SK-N-SH treated with all-trans-retinoic acid at 6 μM for 48 hours (cell line): ENCODE measurements at regions not wholly inside any gene's neighbourhood (a gene's known extent, or its start where the extent isn't known, plus 50 kb on each side); places are given as distances from the start of the nearest gene placed in this dataset.

Experiments used
- ATAC-seq: fragments of 200-7000 bp; cut with Tn5 transposase; 3 replicates; pipeline ENCODE4 v1.9.1; 2020; ENCODE audit warnings: mild to moderate bottlenecking, moderate library complexity
- ARNTL ChIP-seq: fragments of 450-650 bp; formaldehyde crosslinking; IDR thresholded peaks from 2 replicates; pipeline ENCODE4 v1.5.0; 2020; ENCODE audit warnings: low read depth, mild to moderate bottlenecking, moderate library complexity, borderline replicate concordance
- BACH2 ChIP-seq: fragments of 250-450 bp; sonication (Bioruptor Pico); IDR thresholded peaks from 2 replicates; pipeline ENCODE4 v1.9.0; 2021; ENCODE audit warnings: mild to moderate bottlenecking, borderline replicate concordance
- ESRRG ChIP-seq: fragments of 250-450 bp; sonication (Bioruptor Pico); IDR thresholded peaks from 2 replicates; pipeline ENCODE4 v1.6.1; 2021; ENCODE audit warnings: mild to moderate bottlenecking
- GLIS3 ChIP-seq: fragments of 250-450 bp; sonication (Bioruptor Pico); IDR thresholded peaks from 2 replicates; pipeline ENCODE4 v1.5.0; 2020; ENCODE audit warnings: mild to moderate bottlenecking, moderate library complexity
- ISL1 ChIP-seq: fragments of 250-450 bp; sonication (Bioruptor Pico); IDR thresholded peaks from 2 replicates; pipeline ENCODE4 v2.1.2; 2022; ENCODE audit warnings: mild to moderate bottlenecking, moderate library complexity
- OSR1 ChIP-seq: fragments of 250-450 bp; sonication (Bioruptor Pico); IDR thresholded peaks from 2 replicates; pipeline ENCODE4 v1.8.0; 2022; ENCODE audit warnings: moderate library complexity, mild to moderate bottlenecking, inconsistent platforms
- SNAI2 ChIP-seq: fragments of 250-450 bp; sonication (Bioruptor Pico); IDR thresholded peaks from 2 replicates; pipeline ENCODE4 v1.5.0; 2020; ENCODE audit warnings: mild to moderate bottlenecking, moderate library complexity
- TOX ChIP-seq: fragments of 250-450 bp; sonication (Bioruptor Pico); IDR thresholded peaks from 2 replicates; pipeline ENCODE4 v1.8.0; 2021; ENCODE audit warnings: mild to moderate bottlenecking, moderate library complexity, borderline replicate concordance
- ZC3H10 ChIP-seq: fragments of 250-450 bp; sonication (Bioruptor Pico); IDR thresholded peaks from 2 replicates; pipeline ENCODE4 v1.5.1; 2021; ENCODE audit warnings: mild to moderate bottlenecking, moderate library complexity
- ZFP3 ChIP-seq: fragments of 250-450 bp; sonication (Bioruptor Pico); IDR thresholded peaks from 2 replicates; pipeline ENCODE4 v1.5.0; 2020; ENCODE audit warnings: mild to moderate bottlenecking, moderate library complexity
- ZNF565 ChIP-seq: fragments of 450-650 bp; formaldehyde crosslinking; conservative IDR thresholded peaks from 2 replicates; pipeline ENCODE4 v1.5.0; 2020; ENCODE audit warnings: low read depth, mild to moderate bottlenecking, moderate library complexity
- ZNF70 ChIP-seq: fragments of 450-650 bp; formaldehyde crosslinking; IDR thresholded peaks from 2 replicates; pipeline ENCODE4 v1.5.0; 2020; ENCODE audit warnings: mild to moderate bottlenecking, moderate library complexity
- ZNF8 ChIP-seq: fragments of 450-650 bp; formaldehyde crosslinking; IDR thresholded peaks from 2 replicates; pipeline ENCODE4 v1.5.0; 2020; ENCODE audit warnings: mild to moderate bottlenecking, moderate library complexity
- TF ChIP-seq, protein P1 (sequence below): fragments of 250-450 bp; sonication (Bioruptor Pico); IDR thresholded peaks from 2 replicates; pipeline ENCODE4 v1.5.0; 2020; ENCODE audit warnings: mild to moderate bottlenecking, moderate library complexity
- TF ChIP-seq, protein P2 (sequence below): fragments of 250-450 bp; sonication (Bioruptor Pico); IDR thresholded peaks from 2 replicates; pipeline ENCODE4 v1.5.1; 2021; ENCODE audit warnings: mild to moderate bottlenecking, moderate library complexity
- TF ChIP-seq, protein P3 (sequence below): fragments of 250-450 bp; sonication (Bioruptor Pico); IDR thresholded peaks from 2 replicates; pipeline ENCODE4 v1.8.0; 2021; ENCODE audit warnings: low read depth, mild to moderate bottlenecking, moderate library complexity, borderline replicate concordance
- TF ChIP-seq, protein P4 (sequence below): fragments of 250-450 bp; sonication (Bioruptor Pico); IDR thresholded peaks from 2 replicates; pipeline ENCODE4 v1.8.0; 2020; ENCODE audit warnings: mild to moderate bottlenecking, moderate library complexity, borderline replicate concordance
- TF ChIP-seq, protein P5 (sequence below): fragments of 250-450 bp; sonication (Bioruptor Pico); IDR thresholded peaks from 2 replicates; pipeline ENCODE4 v1.5.1; 2020; ENCODE audit warnings: low read depth, mild to moderate bottlenecking, moderate library complexity

DNA sequence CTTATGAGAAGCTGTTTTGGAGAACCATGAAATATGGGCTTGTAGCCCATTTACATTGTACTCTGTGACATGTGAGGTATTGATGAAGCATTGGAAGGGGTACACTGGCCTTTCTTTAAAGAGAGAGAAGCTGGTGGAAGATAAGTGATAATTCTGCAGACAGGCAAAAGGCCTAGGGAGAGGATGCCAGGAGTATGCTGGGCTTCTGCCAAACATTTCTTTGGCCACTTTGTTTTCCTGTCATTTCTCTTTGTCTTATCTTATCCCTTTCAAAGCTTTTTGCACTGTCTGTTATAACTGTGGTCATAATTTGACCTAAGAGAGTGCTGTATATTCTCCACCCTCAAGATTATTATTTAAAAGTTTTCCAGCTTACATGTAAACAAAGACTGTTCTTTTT, 109.6 kb upstream of the SEMA6D start:
- TF ChIP-seq, protein P1, sequence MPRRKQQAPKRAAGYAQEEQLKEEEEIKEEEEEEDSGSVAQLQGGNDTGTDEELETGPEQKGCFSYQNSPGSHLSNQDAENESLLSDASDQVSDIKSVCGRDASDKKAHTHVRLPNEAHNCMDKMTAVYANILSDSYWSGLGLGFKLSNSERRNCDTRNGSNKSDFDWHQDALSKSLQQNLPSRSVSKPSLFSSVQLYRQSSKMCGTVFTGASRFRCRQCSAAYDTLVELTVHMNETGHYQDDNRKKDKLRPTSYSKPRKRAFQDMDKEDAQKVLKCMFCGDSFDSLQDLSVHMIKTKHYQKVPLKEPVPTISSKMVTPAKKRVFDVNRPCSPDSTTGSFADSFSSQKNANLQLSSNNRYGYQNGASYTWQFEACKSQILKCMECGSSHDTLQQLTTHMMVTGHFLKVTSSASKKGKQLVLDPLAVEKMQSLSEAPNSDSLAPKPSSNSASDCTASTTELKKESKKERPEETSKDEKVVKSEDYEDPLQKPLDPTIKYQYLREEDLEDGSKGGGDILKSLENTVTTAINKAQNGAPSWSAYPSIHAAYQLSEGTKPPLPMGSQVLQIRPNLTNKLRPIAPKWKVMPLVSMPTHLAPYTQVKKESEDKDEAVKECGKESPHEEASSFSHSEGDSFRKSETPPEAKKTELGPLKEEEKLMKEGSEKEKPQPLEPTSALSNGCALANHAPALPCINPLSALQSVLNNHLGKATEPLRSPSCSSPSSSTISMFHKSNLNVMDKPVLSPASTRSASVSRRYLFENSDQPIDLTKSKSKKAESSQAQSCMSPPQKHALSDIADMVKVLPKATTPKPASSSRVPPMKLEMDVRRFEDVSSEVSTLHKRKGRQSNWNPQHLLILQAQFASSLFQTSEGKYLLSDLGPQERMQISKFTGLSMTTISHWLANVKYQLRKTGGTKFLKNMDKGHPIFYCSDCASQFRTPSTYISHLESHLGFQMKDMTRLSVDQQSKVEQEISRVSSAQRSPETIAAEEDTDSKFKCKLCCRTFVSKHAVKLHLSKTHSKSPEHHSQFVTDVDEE (CRISPR knock-in tag) = peak; percentile 71; the same call in 1 of the 2 replicates
- TF ChIP-seq ISL1 (CRISPR knock-in tag) (peak; percentile 92), ZNF8 (CRISPR knock-in tag) (no peak), ESRRG (CRISPR knock-in tag) (no peak), GLIS3 (CRISPR knock-in tag) (peak; percentile 51; the same call in 1 of the 2 replicates), BACH2 (no peak), SNAI2 (no peak), ARNTL (CRISPR knock-in tag) (no peak), TOX (CRISPR knock-in tag) (no peak), ZNF70 (CRISPR knock-in tag) (no peak), ZNF565 (CRISPR knock-in tag) (no peak), OSR1 (CRISPR knock-in tag) (no peak), ZFP3 (CRISPR knock-in tag) (no peak), ZC3H10 (no peak)
- TF ChIP-seq, protein P2, sequence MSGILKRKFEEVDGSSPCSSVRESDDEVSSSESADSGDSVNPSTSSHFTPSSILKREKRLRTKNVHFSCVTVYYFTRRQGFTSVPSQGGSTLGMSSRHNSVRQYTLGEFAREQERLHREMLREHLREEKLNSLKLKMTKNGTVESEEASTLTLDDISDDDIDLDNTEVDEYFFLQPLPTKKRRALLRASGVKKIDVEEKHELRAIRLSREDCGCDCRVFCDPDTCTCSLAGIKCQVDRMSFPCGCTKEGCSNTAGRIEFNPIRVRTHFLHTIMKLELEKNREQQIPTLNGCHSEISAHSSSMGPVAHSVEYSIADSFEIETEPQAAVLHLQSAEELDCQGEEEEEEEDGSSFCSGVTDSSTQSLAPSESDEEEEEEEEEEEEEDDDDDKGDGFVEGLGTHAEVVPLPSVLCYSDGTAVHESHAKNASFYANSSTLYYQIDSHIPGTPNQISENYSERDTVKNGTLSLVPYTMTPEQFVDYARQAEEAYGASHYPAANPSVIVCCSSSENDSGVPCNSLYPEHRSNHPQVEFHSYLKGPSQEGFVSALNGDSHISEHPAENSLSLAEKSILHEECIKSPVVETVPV (CRISPR knock-in tag) = no peak
- TF ChIP-seq, protein P3, sequence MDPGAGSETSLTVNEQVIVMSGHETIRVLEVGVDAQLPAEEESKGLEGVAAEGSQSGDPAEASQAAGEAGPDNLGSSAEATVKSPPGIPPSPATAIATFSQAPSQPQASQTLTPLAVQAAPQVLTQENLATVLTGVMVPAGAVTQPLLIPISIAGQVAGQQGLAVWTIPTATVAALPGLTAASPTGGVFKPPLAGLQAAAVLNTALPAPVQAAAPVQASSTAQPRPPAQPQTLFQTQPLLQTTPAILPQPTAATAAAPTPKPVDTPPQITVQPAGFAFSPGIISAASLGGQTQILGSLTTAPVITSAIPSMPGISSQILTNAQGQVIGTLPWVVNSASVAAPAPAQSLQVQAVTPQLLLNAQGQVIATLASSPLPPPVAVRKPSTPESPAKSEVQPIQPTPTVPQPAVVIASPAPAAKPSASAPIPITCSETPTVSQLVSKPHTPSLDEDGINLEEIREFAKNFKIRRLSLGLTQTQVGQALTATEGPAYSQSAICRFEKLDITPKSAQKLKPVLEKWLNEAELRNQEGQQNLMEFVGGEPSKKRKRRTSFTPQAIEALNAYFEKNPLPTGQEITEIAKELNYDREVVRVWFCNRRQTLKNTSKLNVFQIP (CRISPR knock-in tag) = no peak
- TF ChIP-seq, protein P4, sequence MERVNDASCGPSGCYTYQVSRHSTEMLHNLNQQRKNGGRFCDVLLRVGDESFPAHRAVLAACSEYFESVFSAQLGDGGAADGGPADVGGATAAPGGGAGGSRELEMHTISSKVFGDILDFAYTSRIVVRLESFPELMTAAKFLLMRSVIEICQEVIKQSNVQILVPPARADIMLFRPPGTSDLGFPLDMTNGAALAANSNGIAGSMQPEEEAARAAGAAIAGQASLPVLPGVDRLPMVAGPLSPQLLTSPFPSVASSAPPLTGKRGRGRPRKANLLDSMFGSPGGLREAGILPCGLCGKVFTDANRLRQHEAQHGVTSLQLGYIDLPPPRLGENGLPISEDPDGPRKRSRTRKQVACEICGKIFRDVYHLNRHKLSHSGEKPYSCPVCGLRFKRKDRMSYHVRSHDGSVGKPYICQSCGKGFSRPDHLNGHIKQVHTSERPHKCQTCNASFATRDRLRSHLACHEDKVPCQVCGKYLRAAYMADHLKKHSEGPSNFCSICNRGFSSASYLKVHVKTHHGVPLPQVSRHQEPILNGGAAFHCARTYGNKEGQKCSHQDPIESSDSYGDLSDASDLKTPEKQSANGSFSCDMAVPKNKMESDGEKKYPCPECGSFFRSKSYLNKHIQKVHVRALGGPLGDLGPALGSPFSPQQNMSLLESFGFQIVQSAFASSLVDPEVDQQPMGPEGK (CRISPR knock-in tag) = no peak
- TF ChIP-seq, protein P5, sequence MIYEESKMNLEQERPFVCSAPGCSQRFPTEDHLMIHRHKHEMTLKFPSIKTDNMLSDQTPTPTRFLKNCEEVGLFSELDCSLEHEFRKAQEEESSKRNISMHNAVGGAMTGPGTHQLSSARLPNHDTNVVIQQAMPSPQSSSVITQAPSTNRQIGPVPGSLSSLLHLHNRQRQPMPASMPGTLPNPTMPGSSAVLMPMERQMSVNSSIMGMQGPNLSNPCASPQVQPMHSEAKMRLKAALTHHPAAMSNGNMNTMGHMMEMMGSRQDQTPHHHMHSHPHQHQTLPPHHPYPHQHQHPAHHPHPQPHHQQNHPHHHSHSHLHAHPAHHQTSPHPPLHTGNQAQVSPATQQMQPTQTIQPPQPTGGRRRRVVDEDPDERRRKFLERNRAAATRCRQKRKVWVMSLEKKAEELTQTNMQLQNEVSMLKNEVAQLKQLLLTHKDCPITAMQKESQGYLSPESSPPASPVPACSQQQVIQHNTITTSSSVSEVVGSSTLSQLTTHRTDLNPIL (CRISPR knock-in tag) = peak; percentile 26; the same call in 1 of the 2 replicates
- ATAC-seq = no peak; the same call in 2 of the 3 replicates

DNA sequence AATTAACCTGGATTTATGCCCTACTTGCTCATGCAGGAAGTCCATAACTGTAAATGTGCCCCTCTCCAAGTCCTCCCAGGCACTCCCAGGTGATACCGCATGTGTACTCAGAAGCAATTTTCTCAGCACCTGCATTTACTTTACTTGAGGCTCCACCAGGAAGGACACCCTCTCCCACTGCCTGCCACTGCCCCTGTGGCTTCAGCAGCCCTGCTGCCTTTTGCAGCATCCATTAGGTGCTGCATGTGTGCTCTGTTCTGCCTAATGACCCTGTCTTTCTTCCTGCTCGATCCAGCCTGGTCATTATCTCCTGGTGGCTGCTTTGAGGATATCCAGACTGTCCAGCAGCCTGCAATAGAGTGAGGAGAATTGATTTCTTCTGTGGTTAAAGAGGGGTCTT, 107.6 kb upstream of the SEMA6D start:
- ATAC-seq = no peak
- TF ChIP-seq, protein P2 (CRISPR knock-in tag) = no peak
- TF ChIP-seq, protein P5 (CRISPR knock-in tag) = no peak
- TF ChIP-seq, protein P4 (CRISPR knock-in tag) = no peak
- TF ChIP-seq, protein P1 (CRISPR knock-in tag) = no peak
- no peak for TF ChIP-seq ZC3H10
- TF ChIP-seq, all 23 proteins: peak for 0
